Tibial nerve (tissue), 4 donors: ENCODE measurements at regions not wholly inside any gene's neighbourhood (a gene's known extent, or its start where the extent isn't known, plus 50 kb on each side); places are given as distances from the start of the nearest gene placed in this dataset.

Experiments used
- DNase-seq, 2 donors: peaks; one replicate each; pipeline ENCODE4 v3.0.0-alpha.2; 2019; ENCODE audit warnings: low spot score in 2 of 2
- H3K27ac ChIP-seq, 4 donors: fragments of 200-600 bp; sonication (generic) in 3 of 4; one replicate each; pipeline ENCODE4 v1.5.1; 2017 to 2019; ENCODE audit warnings: mild to moderate bottlenecking in 1 of 4
- H3K27me3 ChIP-seq, 2 donors: fragments of 200-600 bp; sonication (generic) in 1 of 2; one replicate each; pipeline versions ENCODE4 v1.5.1 to v1.6.0; 2017 to 2019
- H3K36me3 ChIP-seq, 3 donors: fragments of 200-600 bp; sonication (generic); one replicate each; pipeline ENCODE4 v1.5.1; 2018 to 2019
- H3K4me1 ChIP-seq, 4 donors: fragments of 200-600 bp; sonication (generic) in 3 of 4; one replicate each; pipeline ENCODE4 v1.5.1; 2017 to 2019
- H3K4me3 ChIP-seq, 4 donors: fragments of 200-600 bp; sonication (generic) in 3 of 4; one replicate each; pipeline ENCODE4 v1.5.1; 2017 to 2019; ENCODE audit warnings: mild to moderate bottlenecking in 1 of 4, moderate library complexity in 1 of 4
- H3K9me3 ChIP-seq, 4 donors: fragments of 200-600 bp; sonication (generic) in 3 of 4; one replicate each; pipeline ENCODE4 v1.5.1; 2017 to 2019
- EP300 ChIP-seq, 2 donors: sonication (generic); formaldehyde crosslinking; IDR thresholded peaks; one replicate each; pipeline ENCODE4 v1.6.1; 2017; ENCODE audit warnings: antibody characterized with exemption in 2 of 2, mild to moderate bottlenecking in 1 of 2
- POLR2A ChIP-seq, 2 donors: fragments of 450-650 bp; IDR thresholded peaks; one replicate each; pipeline ENCODE4 v1.6.1; 2017; ENCODE audit warnings: antibody characterized with exemption in 2 of 2, mild to moderate bottlenecking in 2 of 2, moderate library complexity in 2 of 2
- WGBS, 2 donors: methylation state at CpG; one replicate each; pipeline ENCODE4 v1.1.5; 2018; 5-methylcytosine and 5-hydroxymethylcytosine counted together
- TF ChIP-seq, protein P1 (sequence below), 5 experiments: fragments of 200-600 bp in 3 of 5; fragments of 450-650 bp in 2 of 5; sonication (generic) in 3 of 5; IDR thresholded peaks; one replicate each; pipeline ENCODE4 v1.5.1; 2016 to 2019; ENCODE audit warnings: antibody characterized with exemption in 5 of 5, mild to moderate bottlenecking in 3 of 5, moderate library complexity in 2 of 5

DNA sequence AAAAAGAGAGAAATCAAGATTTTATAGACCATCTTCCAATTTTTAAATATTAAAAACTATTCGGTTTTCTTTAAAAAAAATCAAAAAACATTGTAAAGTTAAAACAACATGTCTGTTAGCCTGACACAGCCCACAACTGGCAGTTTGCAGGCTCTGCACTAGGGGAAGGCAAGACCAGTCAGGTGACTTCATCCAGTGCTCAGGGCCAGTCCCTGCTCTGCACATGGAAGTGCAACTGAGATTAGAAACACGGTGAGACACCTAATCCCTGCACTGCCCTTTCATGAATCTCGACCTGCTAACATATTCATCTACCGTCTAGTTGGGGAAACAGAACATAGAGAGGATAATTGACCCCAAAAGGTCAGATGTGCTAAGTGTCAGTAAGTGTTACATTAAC is 135.2 kb downstream of the BARD1 start:
- no peak for DNase-seq
- Histone ChIP-seq H3K4me1 (no peaks in the 10 kb centered on the region), H3K36me3 (no peaks in the 10 kb centered on the region), H3K27ac (no peak overlapping the region), H3K27me3 (no peaks in the 10 kb centered on the region), H3K4me3 (no peak overlapping the region), H3K9me3 (peaks cover 0 to 2% (median 0%) of the 10 kb centered on the region in 4 donors)
- 74 to 80% methylated on average over 4 of the region's 4 CpGs for WGBS, 2 donors
- no peak for TF ChIP-seq POLR2A (IDR thresholded peaks at IDR 0.05)
- TF ChIP-seq, protein P1, sequence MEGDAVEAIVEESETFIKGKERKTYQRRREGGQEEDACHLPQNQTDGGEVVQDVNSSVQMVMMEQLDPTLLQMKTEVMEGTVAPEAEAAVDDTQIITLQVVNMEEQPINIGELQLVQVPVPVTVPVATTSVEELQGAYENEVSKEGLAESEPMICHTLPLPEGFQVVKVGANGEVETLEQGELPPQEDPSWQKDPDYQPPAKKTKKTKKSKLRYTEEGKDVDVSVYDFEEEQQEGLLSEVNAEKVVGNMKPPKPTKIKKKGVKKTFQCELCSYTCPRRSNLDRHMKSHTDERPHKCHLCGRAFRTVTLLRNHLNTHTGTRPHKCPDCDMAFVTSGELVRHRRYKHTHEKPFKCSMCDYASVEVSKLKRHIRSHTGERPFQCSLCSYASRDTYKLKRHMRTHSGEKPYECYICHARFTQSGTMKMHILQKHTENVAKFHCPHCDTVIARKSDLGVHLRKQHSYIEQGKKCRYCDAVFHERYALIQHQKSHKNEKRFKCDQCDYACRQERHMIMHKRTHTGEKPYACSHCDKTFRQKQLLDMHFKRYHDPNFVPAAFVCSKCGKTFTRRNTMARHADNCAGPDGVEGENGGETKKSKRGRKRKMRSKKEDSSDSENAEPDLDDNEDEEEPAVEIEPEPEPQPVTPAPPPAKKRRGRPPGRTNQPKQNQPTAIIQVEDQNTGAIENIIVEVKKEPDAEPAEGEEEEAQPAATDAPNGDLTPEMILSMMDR (IDR thresholded peaks at IDR 0.05): no peak
- no peak for TF ChIP-seq EP300 (IDR thresholded peaks at IDR 0.05)

DNA sequence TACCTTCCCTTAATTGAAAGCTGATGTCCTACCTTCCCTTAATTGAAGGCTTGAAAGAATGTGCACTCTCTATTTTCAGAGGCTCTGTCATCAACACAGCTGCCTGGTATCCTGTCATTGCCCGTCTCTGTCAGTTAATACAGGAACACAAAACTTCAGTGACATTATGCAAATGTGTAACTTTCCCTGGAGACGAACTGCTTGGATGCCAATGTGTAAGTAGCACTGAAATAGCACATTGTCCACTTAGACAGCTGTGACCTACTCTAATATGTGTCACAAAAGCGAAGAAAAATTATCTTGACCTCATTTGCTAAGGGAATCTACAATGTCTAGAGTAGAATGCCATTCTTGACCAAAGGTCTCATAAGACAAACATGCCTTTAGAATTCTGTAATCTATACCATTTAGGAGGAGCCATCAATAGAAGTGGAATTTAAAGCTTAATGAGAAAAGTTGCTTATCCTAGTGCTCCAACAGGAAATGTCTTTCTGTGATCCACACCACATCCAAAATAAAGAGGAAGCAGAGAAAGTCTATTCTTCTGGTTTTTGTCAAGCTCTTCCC is 138.1 kb downstream of the BARD1 start:
- 10 to 15% methylated on average over 3 of the region's 3 CpGs for WGBS, 2 donors
- Histone ChIP-seq H3K27me3 (no peaks in the 10 kb centered on the region), H3K4me3 (no peak overlapping the region), H3K27ac (no peak overlapping the region), H3K36me3 (no peaks in the 10 kb centered on the region), H3K4me1 (no peaks in the 10 kb centered on the region), H3K9me3 (peaks cover 0 to 14% (median 0%) of the 10 kb centered on the region in 4 donors)
- no peak for DNase-seq
- TF ChIP-seq EP300 (IDR thresholded peaks at IDR 0.05) (no peak), POLR2A (IDR thresholded peaks at IDR 0.05) (no peak)
- TF ChIP-seq, protein P1 (IDR thresholded peaks at IDR 0.05): no peak

DNA sequence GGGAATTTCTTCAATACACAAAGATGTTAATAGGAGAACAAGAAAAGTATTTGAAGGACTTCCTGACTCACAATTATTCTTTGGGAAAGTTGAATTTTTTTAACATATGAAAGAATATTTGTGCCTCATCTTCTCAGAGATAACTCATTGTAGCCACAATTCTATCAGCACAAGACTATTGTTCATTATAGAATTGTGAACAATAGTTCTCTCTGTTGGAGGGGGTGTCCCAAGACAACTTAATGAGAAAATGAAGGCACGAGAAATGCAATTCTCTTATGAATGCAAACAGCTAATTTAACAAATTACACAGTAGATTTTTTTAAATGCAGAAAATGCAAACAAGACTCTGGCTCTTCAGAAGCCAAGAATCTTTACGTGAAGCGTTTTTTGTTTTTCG is 157.0 kb downstream of the BARD1 start:
- Histone ChIP-seq H3K4me3 (no peak overlapping the region), H3K9me3 (peaks cover 0 to 5% (median 2%) of the 10 kb centered on the region in 4 donors), H3K4me1 (peaks cover 0 to 10% (median 0%) of the 10 kb centered on the region in 4 donors), H3K27me3 (no peaks in the 10 kb centered on the region), H3K36me3 (no peaks in the 10 kb centered on the region), H3K27ac (no peak overlapping the region)
- no peak for TF ChIP-seq POLR2A (IDR thresholded peaks at IDR 0.05)
- no peak for TF ChIP-seq EP300 (IDR thresholded peaks at IDR 0.05)
- TF ChIP-seq, protein P1 (IDR thresholded peaks at IDR 0.05): no peak
- WGBS, 2 donors: 22 to 31% methylated on average over 4 of the region's 4 CpGs
- DNase-seq: no peak

DNA sequence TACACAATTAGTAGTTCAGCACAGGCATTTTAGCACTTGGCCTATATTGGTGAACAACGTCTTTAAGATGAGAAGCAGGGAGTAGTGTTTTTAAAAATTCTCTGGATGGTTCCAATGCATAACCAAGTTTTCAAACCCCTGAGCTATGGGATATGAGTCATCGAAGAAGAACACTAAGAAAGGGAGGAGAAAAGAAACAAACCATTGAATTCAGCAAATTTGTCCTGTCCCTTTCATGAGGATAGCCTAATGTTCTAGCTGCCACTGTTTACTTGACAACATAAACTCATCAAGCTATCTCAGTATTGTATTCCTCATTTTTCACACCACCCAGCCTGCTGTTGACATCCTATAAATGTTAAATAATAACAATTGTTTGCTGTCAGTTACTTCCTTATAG is 158.0 kb downstream of the BARD1 start:
- Histone ChIP-seq H3K4me1 (peaks cover 0 to 10% (median 0%) of the 10 kb centered on the region in 4 donors), H3K9me3 (peaks cover 0 to 5% (median 1%) of the 10 kb centered on the region in 4 donors), H3K36me3 (no peaks in the 10 kb centered on the region), H3K4me3 (no peak overlapping the region), H3K27me3 (no peaks in the 10 kb centered on the region), H3K27ac (no peak overlapping the region)
- no peak for DNase-seq
- 50 to 56% methylated on average over 2 of the region's 2 CpGs for WGBS, 2 donors
- no peak for TF ChIP-seq EP300 (IDR thresholded peaks at IDR 0.05)
- TF ChIP-seq, protein P1 (IDR thresholded peaks at IDR 0.05): no peak
- no peak for TF ChIP-seq POLR2A (IDR thresholded peaks at IDR 0.05)

DNA sequence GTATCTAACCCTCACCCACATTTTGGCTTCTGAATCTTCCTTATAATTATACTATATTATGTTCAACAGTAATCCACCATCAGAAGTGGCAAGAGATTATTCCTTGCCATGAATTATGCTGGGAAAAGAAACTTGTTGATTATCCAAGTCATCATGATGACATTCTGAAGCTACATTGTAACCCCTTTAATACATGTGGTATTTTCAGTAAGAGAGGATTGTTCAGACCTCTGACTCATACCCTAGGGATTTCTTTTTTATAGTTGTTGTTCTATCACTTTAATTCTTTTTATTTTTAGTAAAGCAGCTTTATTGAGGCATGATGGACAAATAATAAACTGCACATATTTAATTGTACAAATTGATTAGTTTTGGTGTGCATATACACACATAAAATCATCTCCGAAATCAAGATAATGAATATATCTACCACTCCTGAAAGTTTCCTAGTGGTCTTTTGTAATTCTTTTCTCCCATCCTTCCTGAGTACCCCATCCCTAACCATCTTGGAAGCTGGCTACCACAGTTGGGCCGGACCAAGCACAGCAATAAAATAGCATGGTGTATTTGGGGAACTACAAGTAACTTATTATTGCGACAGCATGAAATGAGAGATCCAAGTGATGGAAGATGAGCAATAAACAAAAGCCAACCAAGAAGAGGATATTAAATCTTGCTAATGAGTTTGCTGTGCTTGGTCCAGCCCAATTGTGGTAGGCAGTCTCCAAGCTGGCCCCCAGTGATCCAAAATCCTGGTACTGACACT is 159.9 kb downstream of the BARD1 start:
- no peaks in the 10 kb centered on the region for H3K36me3 ChIP-seq
- peak overlapping the region in 1 of 4 donors; percentile 5 for H3K27ac ChIP-seq
- peaks cover 0 to under 1% (median 0%) of the 10 kb centered on the region in 4 donors for H3K9me3 ChIP-seq
- TF ChIP-seq, protein P1 (IDR thresholded peaks at IDR 0.05): no peak
- TF ChIP-seq EP300 (IDR thresholded peaks at IDR 0.05) (no peak), POLR2A (IDR thresholded peaks at IDR 0.05) (no peak)
- H3K4me1 ChIP-seq: peaks cover 0 to 10% (median 0%) of the 10 kb centered on the region in 4 donors
- H3K27me3 ChIP-seq: no peaks in the 10 kb centered on the region
- no peak overlapping the region for H3K4me3 ChIP-seq
- 77 to 96% methylated on average over 3 of the region's 3 CpGs for WGBS, 2 donors
- no peak for DNase-seq
